GM18519 (cell line): ENCODE measurements at regions not wholly inside any gene's neighbourhood (a gene's known extent, or its start where the extent isn't known, plus 50 kb on each side); places are given as distances from the start of the nearest gene placed in this dataset.

Source experiments
- ATAC-seq: cut with Tn5 transposase; IDR thresholded peaks from one replicate; pipeline ENCODE4 v1.9.1; 2021; ENCODE audit warnings: mild to moderate bottlenecking, moderate library complexity; ENCODE audit not compliant: unreplicated experiment, low FRiP score

GRCh38 chr18:40930211-40930882, 1024.7 kb upstream of the PIK3C3 start:
- ATAC-seq, result no peak

- no peak for ATAC-seq
Measured at GRCh38 chr18:40929399-40929798, 1025.6 kb upstream of the PIK3C3 start.

- ATAC-seq, result no peak
Measured at GRCh38 chr18:40926679-40927078, 1028.4 kb upstream of the PIK3C3 start.

- ATAC-seq, result no peak
Measured at GRCh38 chr18:40925071-40925541, 1029.9 kb upstream of the PIK3C3 start.

GRCh38 chr18:40921845-40922629, 1033.0 kb upstream of the PIK3C3 start:
- no peak for ATAC-seq

GRCh38 chr18:40917056-40917455, 1038.0 kb upstream of the PIK3C3 start:
- ATAC-seq, result no peak

- ATAC-seq, result no peak
Measured at GRCh38 chr18:40915724-40916123, 1039.3 kb upstream of the PIK3C3 start.

- no peak for ATAC-seq
Measured at GRCh38 chr18:40911582-40912254, 1043.3 kb upstream of the PIK3C3 start.

- ATAC-seq, result no peak
Measured at GRCh38 chr18:40911041-40911440, 1044.0 kb upstream of the PIK3C3 start.

- ATAC-seq, result no peak
Measured at GRCh38 chr18:40907842-40908241, 1047.2 kb upstream of the PIK3C3 start.

- no peak for ATAC-seq
Measured at GRCh38 chr18:40904295-40904694, 1050.7 kb upstream of the PIK3C3 start.

GRCh38 chr18:40902436-40902835, 1052.6 kb upstream of the PIK3C3 start:
- ATAC-seq, result no peak

GRCh38 chr18:40897884-40898283, 1057.2 kb upstream of the PIK3C3 start:
- no peak for ATAC-seq

GRCh38 chr18:40883271-40883670, 1071.8 kb upstream of the PIK3C3 start:
- no peak for ATAC-seq

- ATAC-seq, result no peak
Measured at GRCh38 chr18:40882468-40882867, 1072.6 kb upstream of the PIK3C3 start.

GRCh38 chr18:40878371-40878770, 1076.7 kb upstream of the PIK3C3 start:
- no peak for ATAC-seq

- no peak for ATAC-seq
Measured at GRCh38 chr18:40877096-40877495, 1077.9 kb upstream of the PIK3C3 start.

GRCh38 chr18:40875101-40875615, 1079.9 kb upstream of the PIK3C3 start:
- no peak for ATAC-seq

- no peak for ATAC-seq
Measured at GRCh38 chr18:40874233-40874632, 1080.8 kb upstream of the PIK3C3 start.

- no peak for ATAC-seq
Measured at GRCh38 chr18:40868110-40868858, 1086.8 kb upstream of the PIK3C3 start.
